ENCODE measurements at regions not wholly inside any gene's neighbourhood (a gene's known extent, or its start where the extent isn't known, plus 50 kb on each side); places are given as distances from the start of the nearest gene placed in this dataset.

DNA sequence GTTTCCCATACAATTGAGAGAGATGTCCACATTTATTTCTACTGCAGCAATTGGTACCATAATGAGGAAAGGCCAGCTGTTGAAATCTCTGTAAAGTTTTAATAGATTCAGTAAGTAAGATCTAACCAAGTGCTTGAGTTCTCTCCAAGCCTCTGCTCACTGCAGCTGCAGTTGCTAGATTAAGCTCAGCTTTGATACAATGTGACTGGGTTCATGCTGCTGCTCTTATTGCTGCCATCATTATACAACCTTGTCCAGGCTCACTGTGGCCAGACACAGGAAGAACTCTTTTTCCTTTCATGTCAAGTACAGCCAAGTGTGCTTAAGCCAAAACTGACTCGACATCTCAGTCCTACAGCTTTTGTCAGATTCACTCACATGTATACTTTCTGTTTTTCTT, 423.5 kb downstream of the GJA1 start:
- Histone ChIP-seq H3K27me3 (ENCODE audit: insufficient read depth, low read depth, low read length) (no peaks in the 10 kb centered on the region), H3F3A (ENCODE audit: insufficient read depth, low read length, poor library complexity, severe bottlenecking) (no peaks in the 10 kb centered on the region), H3K79me2 (replicated peaks; ENCODE audit: insufficient read depth, low read length) (no peaks in the 10 kb centered on the region), H3K36me3 (ENCODE audit: insufficient read depth, low read length) (no peaks in the 10 kb centered on the region), H3K27ac (ENCODE audit: low read length) (no peak overlapping the region), H3K9ac (ENCODE audit: low read length) (no peak overlapping the region), H3K4me2 (ENCODE audit: low read length) (no peak overlapping the region), H3K9me3 (ENCODE audit: low read length) (no peaks in the 10 kb centered on the region), H4K20me1 (ENCODE audit: insufficient read depth) (no peaks in the 10 kb centered on the region), H3K9me2 (ENCODE audit: insufficient read depth, low read length) (no peaks in the 10 kb centered on the region), H3K4me3 (ENCODE audit: low read length) (no peak overlapping the region), H2AFZ (ENCODE audit: low read depth, low read length) (no peak overlapping the region)
- TF ChIP-seq REST (IDR thresholded peaks at IDR 0.05; ENCODE audit: borderline replicate concordance): no peak
- no peak for TF ChIP-seq SMC3 (conservative IDR thresholded peaks at IDR 0.05; ENCODE audit: poor library complexity)
- TF ChIP-seq EP300 (conservative IDR thresholded peaks at IDR 0.05; ENCODE audit: poor library complexity, severe bottlenecking): no peak
- TF ChIP-seq EZH2 (IDR thresholded peaks at IDR 0.05; ENCODE audit: borderline replicate concordance, insufficient read depth, low read length, poor library complexity, severe bottlenecking): no peak
- no peak for TF ChIP-seq RAD21 (conservative IDR thresholded peaks at IDR 0.05)

DNA sequence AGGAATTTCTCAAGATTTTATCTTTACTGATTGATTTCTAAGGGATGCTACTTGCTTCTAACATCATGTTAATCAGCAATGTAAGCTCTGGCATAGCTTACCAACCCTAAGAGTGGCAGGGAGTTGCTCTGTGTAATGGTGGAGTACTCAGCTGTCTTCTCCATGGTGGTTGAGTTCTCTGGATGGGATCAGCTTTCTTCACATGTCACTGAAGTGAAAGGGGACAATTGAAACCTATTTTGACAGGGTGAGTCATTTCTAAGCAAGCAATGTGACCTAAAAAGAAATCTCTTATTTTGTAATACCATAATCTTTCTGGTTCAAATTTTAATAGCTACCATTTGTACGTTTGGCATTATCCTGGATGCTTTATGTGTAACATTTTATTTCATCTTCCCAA, 430.4 kb downstream of the GJA1 start:
- Histone ChIP-seq H3K4me2 (ENCODE audit: low read length) (no peak overlapping the region), H3K9ac (ENCODE audit: low read length) (no peak overlapping the region), H3K9me3 (ENCODE audit: low read length) (no peaks in the 10 kb centered on the region), H3F3A (ENCODE audit: insufficient read depth, low read length, poor library complexity, severe bottlenecking) (no peaks in the 10 kb centered on the region), H3K27me3 (ENCODE audit: insufficient read depth, low read depth, low read length) (no peaks in the 10 kb centered on the region), H3K27ac (ENCODE audit: low read length) (no peak overlapping the region), H3K4me3 (ENCODE audit: low read length) (no peak overlapping the region), H3K36me3 (ENCODE audit: insufficient read depth, low read length) (no peaks in the 10 kb centered on the region), H4K20me1 (ENCODE audit: insufficient read depth) (no peaks in the 10 kb centered on the region), H3K79me2 (replicated peaks; ENCODE audit: insufficient read depth, low read length) (no peaks in the 10 kb centered on the region), H2AFZ (ENCODE audit: low read depth, low read length) (no peak overlapping the region), H3K9me2 (ENCODE audit: insufficient read depth, low read length) (no peaks in the 10 kb centered on the region)
- TF ChIP-seq REST (IDR thresholded peaks at IDR 0.05; ENCODE audit: borderline replicate concordance): no peak
- TF ChIP-seq MXI1 (conservative IDR thresholded peaks at IDR 0.05; ENCODE audit: poor library complexity, severe bottlenecking): no peak
- TF ChIP-seq POLR2AphosphoS5 (IDR thresholded peaks at IDR 0.05): no peak
- TF ChIP-seq RAD21 (conservative IDR thresholded peaks at IDR 0.05): no peak
- TF ChIP-seq CTCF (IDR thresholded peaks at IDR 0.05; ENCODE audit: poor library complexity, severe bottlenecking): no peak
- no peak for TF ChIP-seq SMC3 (conservative IDR thresholded peaks at IDR 0.05; ENCODE audit: poor library complexity)
